SK-N-SH treated with all-trans-retinoic acid at 6 μM for 48 hours (cell line): ENCODE measurements at regions not wholly inside any gene's neighbourhood (a gene's known extent, or its start where the extent isn't known, plus 50 kb on each side); places are given as distances from the start of the nearest gene placed in this dataset.

Experiments used
- ATAC-seq: fragments of 200-7000 bp; cut with Tn5 transposase; 3 replicates; pipeline ENCODE4 v1.9.1; 2020; ENCODE audit warnings: mild to moderate bottlenecking, moderate library complexity
- ARNTL ChIP-seq: fragments of 450-650 bp; formaldehyde crosslinking; IDR thresholded peaks from 2 replicates; pipeline ENCODE4 v1.5.0; 2020; ENCODE audit warnings: low read depth, mild to moderate bottlenecking, moderate library complexity, borderline replicate concordance
- BACH2 ChIP-seq: fragments of 250-450 bp; sonication (Bioruptor Pico); IDR thresholded peaks from 2 replicates; pipeline ENCODE4 v1.9.0; 2021; ENCODE audit warnings: mild to moderate bottlenecking, borderline replicate concordance
- CSDC2 ChIP-seq: fragments of 250-450 bp; sonication (Bioruptor Pico); IDR thresholded peaks from 2 replicates; pipeline ENCODE4 v1.5.0; 2020; ENCODE audit warnings: mild to moderate bottlenecking, moderate library complexity
- CSRNP3 ChIP-seq: fragments of 250-450 bp; sonication (Bioruptor Pico); IDR thresholded peaks from 2 replicates; pipeline ENCODE4 v1.5.1; 2021; ENCODE audit warnings: mild to moderate bottlenecking, moderate library complexity
- ESRRG ChIP-seq: fragments of 250-450 bp; sonication (Bioruptor Pico); IDR thresholded peaks from 2 replicates; pipeline ENCODE4 v1.6.1; 2021; ENCODE audit warnings: mild to moderate bottlenecking
- GLIS3 ChIP-seq: fragments of 250-450 bp; sonication (Bioruptor Pico); IDR thresholded peaks from 2 replicates; pipeline ENCODE4 v1.5.0; 2020; ENCODE audit warnings: mild to moderate bottlenecking, moderate library complexity
- ISL1 ChIP-seq: fragments of 250-450 bp; sonication (Bioruptor Pico); IDR thresholded peaks from 2 replicates; pipeline ENCODE4 v2.1.2; 2022; ENCODE audit warnings: mild to moderate bottlenecking, moderate library complexity
- OSR1 ChIP-seq: fragments of 250-450 bp; sonication (Bioruptor Pico); IDR thresholded peaks from 2 replicates; pipeline ENCODE4 v1.8.0; 2022; ENCODE audit warnings: moderate library complexity, mild to moderate bottlenecking, inconsistent platforms
- POU6F1 ChIP-seq: fragments of 250-450 bp; sonication (Bioruptor Pico); IDR thresholded peaks from 2 replicates; pipeline ENCODE4 v1.8.0; 2021; ENCODE audit warnings: low read depth, mild to moderate bottlenecking, moderate library complexity, borderline replicate concordance
- RARB ChIP-seq: fragments of 250-450 bp; sonication (Bioruptor Pico); IDR thresholded peaks from 2 replicates; pipeline ENCODE4 v1.8.0; 2021; ENCODE audit warnings: mild to moderate bottlenecking, moderate library complexity
- SNAI2 ChIP-seq: fragments of 250-450 bp; sonication (Bioruptor Pico); IDR thresholded peaks from 2 replicates; pipeline ENCODE4 v1.5.0; 2020; ENCODE audit warnings: mild to moderate bottlenecking, moderate library complexity
- TOX ChIP-seq: fragments of 250-450 bp; sonication (Bioruptor Pico); IDR thresholded peaks from 2 replicates; pipeline ENCODE4 v1.8.0; 2021; ENCODE audit warnings: mild to moderate bottlenecking, moderate library complexity, borderline replicate concordance
- TSHZ2 ChIP-seq: fragments of 250-450 bp; sonication (Bioruptor Pico); IDR thresholded peaks from 2 replicates; pipeline ENCODE4 v1.5.0; 2020; ENCODE audit warnings: mild to moderate bottlenecking, moderate library complexity
- ZC3H10 ChIP-seq: fragments of 250-450 bp; sonication (Bioruptor Pico); IDR thresholded peaks from 2 replicates; pipeline ENCODE4 v1.5.1; 2021; ENCODE audit warnings: mild to moderate bottlenecking, moderate library complexity
- ZFP3 ChIP-seq: fragments of 250-450 bp; sonication (Bioruptor Pico); IDR thresholded peaks from 2 replicates; pipeline ENCODE4 v1.5.0; 2020; ENCODE audit warnings: mild to moderate bottlenecking, moderate library complexity
- ZNF565 ChIP-seq: fragments of 450-650 bp; formaldehyde crosslinking; conservative IDR thresholded peaks from 2 replicates; pipeline ENCODE4 v1.5.0; 2020; ENCODE audit warnings: low read depth, mild to moderate bottlenecking, moderate library complexity
- ZNF70 ChIP-seq: fragments of 450-650 bp; formaldehyde crosslinking; IDR thresholded peaks from 2 replicates; pipeline ENCODE4 v1.5.0; 2020; ENCODE audit warnings: mild to moderate bottlenecking, moderate library complexity
- ZNF8 ChIP-seq: fragments of 450-650 bp; formaldehyde crosslinking; IDR thresholded peaks from 2 replicates; pipeline ENCODE4 v1.5.0; 2020; ENCODE audit warnings: mild to moderate bottlenecking, moderate library complexity
- TF ChIP-seq, protein P1 (sequence below): fragments of 250-450 bp; sonication (Bioruptor Pico); IDR thresholded peaks from 2 replicates; pipeline ENCODE4 v1.8.0; 2020; ENCODE audit warnings: mild to moderate bottlenecking, moderate library complexity, borderline replicate concordance

DNA sequence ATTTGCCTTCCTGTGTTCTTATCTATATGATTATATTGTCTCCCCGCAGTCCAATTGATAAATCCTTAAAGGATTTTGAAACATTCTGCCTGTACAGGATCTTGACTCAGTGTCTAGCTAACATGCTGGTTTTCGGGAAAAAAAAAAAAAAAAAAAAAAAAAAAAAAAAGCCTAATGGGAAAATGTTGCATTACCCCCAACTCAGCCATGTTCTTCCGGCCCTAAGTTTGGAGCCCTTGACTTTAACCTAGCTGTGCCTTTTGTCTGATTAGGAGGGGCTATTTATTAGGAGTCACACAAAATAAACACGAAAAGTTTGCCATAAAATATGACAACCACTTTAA, 244.4 kb upstream of the TCF21 start:
- ATAC-seq: no peak
- TF ChIP-seq ZC3H10 (CRISPR knock-in tag) (no peak), BACH2 (no peak), TSHZ2 (CRISPR knock-in tag) (no peak), ZFP3 (no peak), ISL1 (CRISPR knock-in tag) (no peak), SNAI2 (CRISPR knock-in tag) (no peak), ZNF70 (CRISPR knock-in tag) (no peak), CSDC2 (no peak), ESRRG (CRISPR knock-in tag) (no peak), RARB (CRISPR knock-in tag) (no peak), CSRNP3 (CRISPR knock-in tag) (no peak), ZNF565 (no peak), ZNF8 (CRISPR knock-in tag) (no peak), GLIS3 (CRISPR knock-in tag) (no peak), POU6F1 (CRISPR knock-in tag) (no peak), ARNTL (CRISPR knock-in tag) (no peak)
- TF ChIP-seq, protein P1, sequence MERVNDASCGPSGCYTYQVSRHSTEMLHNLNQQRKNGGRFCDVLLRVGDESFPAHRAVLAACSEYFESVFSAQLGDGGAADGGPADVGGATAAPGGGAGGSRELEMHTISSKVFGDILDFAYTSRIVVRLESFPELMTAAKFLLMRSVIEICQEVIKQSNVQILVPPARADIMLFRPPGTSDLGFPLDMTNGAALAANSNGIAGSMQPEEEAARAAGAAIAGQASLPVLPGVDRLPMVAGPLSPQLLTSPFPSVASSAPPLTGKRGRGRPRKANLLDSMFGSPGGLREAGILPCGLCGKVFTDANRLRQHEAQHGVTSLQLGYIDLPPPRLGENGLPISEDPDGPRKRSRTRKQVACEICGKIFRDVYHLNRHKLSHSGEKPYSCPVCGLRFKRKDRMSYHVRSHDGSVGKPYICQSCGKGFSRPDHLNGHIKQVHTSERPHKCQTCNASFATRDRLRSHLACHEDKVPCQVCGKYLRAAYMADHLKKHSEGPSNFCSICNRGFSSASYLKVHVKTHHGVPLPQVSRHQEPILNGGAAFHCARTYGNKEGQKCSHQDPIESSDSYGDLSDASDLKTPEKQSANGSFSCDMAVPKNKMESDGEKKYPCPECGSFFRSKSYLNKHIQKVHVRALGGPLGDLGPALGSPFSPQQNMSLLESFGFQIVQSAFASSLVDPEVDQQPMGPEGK (CRISPR knock-in tag): no peak

DNA sequence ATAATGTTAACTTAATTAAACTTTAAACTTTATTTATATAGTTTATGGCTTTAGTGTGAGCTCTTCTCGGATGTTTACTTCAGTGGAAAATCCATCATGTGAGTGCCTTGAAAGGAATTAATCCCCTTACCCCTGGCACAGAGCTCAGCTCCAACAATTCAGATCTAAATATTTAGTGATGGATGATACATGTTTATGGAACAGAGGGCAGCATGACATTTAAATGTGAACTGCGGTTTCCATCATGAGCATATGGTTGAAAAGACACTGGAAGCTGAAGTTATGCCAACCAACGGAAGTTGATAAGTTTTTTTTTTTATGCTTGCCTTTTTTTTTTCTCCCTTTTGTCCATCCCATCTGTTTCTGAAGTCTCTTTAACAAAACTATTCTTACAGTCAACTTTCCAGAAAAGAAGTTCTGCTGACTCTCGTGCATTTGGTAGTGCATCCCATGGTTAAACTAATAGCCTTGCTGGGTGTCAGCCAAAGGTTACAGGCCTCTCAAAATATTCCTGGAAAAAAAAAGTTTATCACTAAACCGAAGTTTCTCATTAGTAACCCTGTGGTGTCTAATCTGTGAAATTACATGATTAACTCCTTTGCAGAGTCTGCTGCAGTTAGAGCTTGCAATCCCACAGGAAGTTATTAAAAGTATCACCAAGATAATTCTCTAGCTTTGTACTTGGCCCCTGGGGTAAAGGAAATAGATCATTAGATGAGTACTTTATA, 243.9 kb upstream of the TCF21 start:
- no peak for TF ChIP-seq ESRRG (CRISPR knock-in tag)
- TF ChIP-seq, all 23 proteins: peak for 0

GRCh38 chr6:133645966-133646740, 242.8 kb upstream of the TCF21 start:
- ATAC-seq: no peak
- no peak for TF ChIP-seq ZNF70 (CRISPR knock-in tag)
- no peak for TF ChIP-seq ARNTL (CRISPR knock-in tag)
- TF ChIP-seq TOX: no peak

More for the DNA sequence above, 243.9 kb upstream of the TCF21 start:
- no peak for ATAC-seq

DNA sequence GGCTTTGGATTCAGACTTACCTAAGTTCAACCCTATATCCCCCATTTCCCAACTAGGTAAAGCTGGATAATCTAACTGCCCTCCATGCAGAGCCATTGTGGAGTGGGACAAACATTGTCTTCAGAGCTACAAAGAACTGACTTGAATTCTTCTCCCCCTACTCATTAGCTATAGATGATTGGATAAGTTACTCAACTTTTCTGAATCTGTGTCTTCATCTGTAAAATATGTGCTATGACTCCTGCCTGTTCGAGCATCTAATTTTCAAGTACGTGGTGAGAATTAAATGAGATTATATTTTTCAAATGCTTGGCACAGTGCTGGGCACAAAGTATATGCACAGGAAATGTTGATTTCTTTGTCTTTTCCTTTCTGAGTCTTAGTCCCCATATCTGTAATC, 240.3 kb upstream of the TCF21 start:
- no peak for ATAC-seq
- TF ChIP-seq ZC3H10 (CRISPR knock-in tag) (no peak), RARB (CRISPR knock-in tag) (no peak), ZFP3 (no peak), SNAI2 (CRISPR knock-in tag) (no peak), ISL1 (CRISPR knock-in tag) (no peak), CSRNP3 (CRISPR knock-in tag) (no peak), ZNF565 (no peak), ESRRG (CRISPR knock-in tag) (no peak), OSR1 (CRISPR knock-in tag) (no peak), ZNF70 (CRISPR knock-in tag) (no peak)
